ENCODE measurements at regions not wholly inside any gene's neighbourhood (a gene's known extent, or its start where the extent isn't known, plus 50 kb on each side); places are given as distances from the start of the nearest gene placed in this dataset.
A peak's percentile ranks its signal among the peaks of the same experiment; 100 is the strongest.

DNA sequence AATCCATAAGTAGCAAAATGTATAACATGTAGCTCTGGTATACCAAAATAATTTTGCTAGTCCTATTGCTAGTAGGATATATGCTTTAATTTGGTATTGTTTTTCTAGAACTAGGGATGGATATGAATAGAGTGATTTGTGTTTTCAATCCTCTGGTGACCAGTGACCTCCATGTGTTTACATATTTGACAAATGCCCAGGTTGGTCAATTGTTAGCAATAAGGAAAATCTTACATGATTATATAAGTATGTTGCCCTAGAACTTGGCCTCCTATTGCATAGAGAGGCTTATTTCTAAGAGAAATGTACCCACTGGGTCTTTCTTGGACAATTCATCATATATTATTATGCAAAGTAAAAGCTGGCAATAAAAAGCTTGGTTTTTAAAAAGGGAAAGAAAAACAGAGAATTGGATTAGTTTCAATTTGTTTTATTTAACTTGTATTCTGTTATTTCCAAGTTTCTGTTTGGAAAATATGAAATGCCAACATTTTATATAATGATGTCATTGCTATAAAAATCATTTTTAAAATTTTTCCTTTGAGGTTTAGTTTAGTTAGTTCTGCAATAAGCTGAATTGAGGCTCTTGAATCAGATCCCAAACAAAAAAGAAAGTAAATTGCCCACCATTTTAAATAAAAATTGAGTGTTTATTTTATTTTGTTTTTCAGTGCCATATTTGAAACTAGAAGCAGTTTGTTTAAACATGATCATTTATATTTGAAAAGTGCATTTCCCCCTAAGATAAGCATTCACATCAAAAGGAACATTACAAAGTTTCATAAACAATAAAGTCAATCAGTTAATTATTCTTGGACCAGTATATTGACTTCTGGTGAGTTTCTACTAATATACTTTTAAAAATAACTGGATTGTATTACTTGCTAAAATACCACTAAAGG, 210.9 kb downstream of the ZC3H11B start:
- ATAC-seq (peak; percentile 39), DNase-seq (peak; percentile 17)
- Histone ChIP-seq H3K27me3 (ENCODE audit: low read length) (no peaks in the 10 kb centered on the region), H3F3A (ENCODE audit: low read length, unreplicated experiment) (no peaks in the 10 kb centered on the region), H3K79me2 (ENCODE audit: low read length) (no peaks in the 10 kb centered on the region), H3K9ac (ENCODE audit: low read length) (no peak overlapping the region), H2AFZ (ENCODE audit: low read length) (no peak overlapping the region), H4K20me1 (ENCODE audit: low read length) (no peaks in the 10 kb centered on the region), H3K9me3 (ENCODE audit: low read length) (peaks cover 4% of the 10 kb centered on the region), H3K36me3 (ENCODE audit: low read depth, low read length) (no peaks in the 10 kb centered on the region), H3K27ac (ENCODE audit: low read length) (no peak overlapping the region), H3K4me2 (ENCODE audit: low read length) (no peak overlapping the region), H3K9me2 (replicated peaks; ENCODE audit: low read length) (no peaks in the 10 kb centered on the region), H3K4me1 (ENCODE audit: insufficient read depth, low read length) (peaks cover 5% of the 10 kb centered on the region; the same call in 1 of the 2 replicates), H3K4me3 (ENCODE audit: low read length) (no peak overlapping the region)
- ChIA-PET CTCF (interaction anchor here (0.8 kb wide), 1 partner anchor 16 kb away, joined by 3 read pairs; no protein-coding TSS in a partner anchor), POLR2A (ENCODE audit: unreplicated experiment) (interaction anchor here (0.5 kb wide), 1 partner anchor 46 kb away, joined by 3 read pairs; no protein-coding TSS in a partner anchor)
- intact Hi-C loops (cut with micrococcal nuclease), result loop anchor here (1.0 to 5.0 kb wide), 2 partner anchors 105 to 153 kb away; no protein-coding TSS in a partner anchor
- TF ChIP-seq CTCF (conservative IDR thresholded peaks at IDR 0.05; ENCODE audit: low read depth, low read length) (no peak), EZH2phosphoT487 (IDR thresholded peaks at IDR 0.05; ENCODE audit: borderline replicate concordance, low read length) (no peak), EZH2 (IDR thresholded peaks at IDR 0.05; ENCODE audit: low read length, unreplicated experiment) (no peak)
- BruUV-seq (replicated peaks), result no TSS peak

- ChIA-PET CTCF (no interaction called here), POLR2A (ENCODE audit: unreplicated experiment) (no interaction called here)
- no peaks in the 10 kb centered on the region for H3K9me2 ChIP-seq (replicated peaks; ENCODE audit: low read length)
- peaks cover 14% of the 10 kb centered on the region for H3K9me3 ChIP-seq (ENCODE audit: low read length)
- H3K36me3 ChIP-seq (ENCODE audit: low read depth, low read length), result peaks cover 5% of the 10 kb centered on the region; the same call in 1 of the 2 replicates
- ATAC-seq (no peak), DNase-seq (no peak)
- TF ChIP-seq CTCF (conservative IDR thresholded peaks at IDR 0.05; ENCODE audit: low read depth, low read length) (no peak), EZH2 (IDR thresholded peaks at IDR 0.05; ENCODE audit: low read length, unreplicated experiment) (no peak), EZH2phosphoT487 (IDR thresholded peaks at IDR 0.05; ENCODE audit: borderline replicate concordance, low read length) (no peak)
- intact Hi-C loops (cut with micrococcal nuclease), result no loop called here
- no peak overlapping the region for H3K9ac ChIP-seq (ENCODE audit: low read length)
- H3K27me3 ChIP-seq (ENCODE audit: low read length), result no peaks in the 10 kb centered on the region
- BruUV-seq (replicated peaks), result no TSS peak
- H4K20me1 ChIP-seq (ENCODE audit: low read length), result no peaks in the 10 kb centered on the region
- no peaks in the 10 kb centered on the region for H3K79me2 ChIP-seq (ENCODE audit: low read length)
- H3K4me1 ChIP-seq (ENCODE audit: insufficient read depth, low read length), result no peaks in the 10 kb centered on the region
- no peak overlapping the region for H3K4me2 ChIP-seq (ENCODE audit: low read length)
- H3K27ac ChIP-seq (ENCODE audit: low read length), result no peak overlapping the region
- H2AFZ ChIP-seq (ENCODE audit: low read length), result no peak overlapping the region
- no peaks in the 10 kb centered on the region for H3F3A ChIP-seq (ENCODE audit: low read length, unreplicated experiment)
- no peak overlapping the region for H3K4me3 ChIP-seq (ENCODE audit: low read length)
Observed at GRCh38 chr1:219399446-219399845, 213.5 kb downstream of the ZC3H11B start.

Data from PC-3 (cell line).